ENCODE measurements at regions not wholly inside any gene's neighbourhood (a gene's known extent, or its start where the extent isn't known, plus 50 kb on each side); places are given as distances from the start of the nearest gene placed in this dataset.
"Not testable (repeated sequence)": the region's sequence is repeated elsewhere in the genome, so short reads cannot be mapped to it uniquely, and the experiment has no call there.

GRCh38 chr4:170949084-170949483, 859.3 kb upstream of the AADAT start:
- no peak for TF ChIP-seq CTCF (IDR thresholded peaks at IDR 0.05; ENCODE audit: borderline replicate concordance, insufficient read depth, low read depth, low read length)
- no peak overlapping the region for H3K4me3 ChIP-seq (ENCODE audit: low read depth, low read length)

GRCh38 chr4:170940043-170940724, 850.4 kb upstream of the AADAT start:
- no peak for TF ChIP-seq CTCF (IDR thresholded peaks at IDR 0.05; ENCODE audit: borderline replicate concordance, insufficient read depth, low read depth, low read length)

GRCh38 chr4:170938588-170938987, 848.8 kb upstream of the AADAT start:
- no peak overlapping the region for H3K4me3 ChIP-seq (ENCODE audit: low read depth, low read length)

More at GRCh38 chr4:170940043-170940724, 850.4 kb upstream of the AADAT start:
- no peak overlapping the region for H3K4me3 ChIP-seq (ENCODE audit: low read depth, low read length)

DNA sequence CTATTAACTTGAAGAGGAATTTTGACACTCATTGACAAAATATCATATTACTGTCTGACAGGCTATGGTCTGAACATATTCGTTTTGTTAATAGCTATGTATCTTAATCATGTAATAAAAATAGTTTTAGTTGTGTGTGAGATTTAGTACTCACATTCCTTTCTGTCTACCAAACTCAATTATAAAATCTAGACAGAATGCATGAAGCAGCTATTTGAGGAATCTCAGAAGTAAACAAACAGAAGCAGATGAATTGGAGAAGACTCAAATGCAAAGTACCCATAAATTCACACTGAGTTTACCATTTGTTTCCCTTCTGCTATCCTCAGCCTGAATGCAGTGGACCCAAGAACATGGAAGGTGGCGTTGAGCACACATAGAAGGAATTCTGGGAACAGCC, 841.6 kb upstream of the AADAT start:
- TF ChIP-seq CTCF (IDR thresholded peaks at IDR 0.05; ENCODE audit: borderline replicate concordance, insufficient read depth, low read depth, low read length): no peak
- no peak overlapping the region for H3K4me3 ChIP-seq (ENCODE audit: low read depth, low read length)

More at GRCh38 chr4:170938588-170938987, 848.8 kb upstream of the AADAT start:
- no peak for TF ChIP-seq CTCF (IDR thresholded peaks at IDR 0.05; ENCODE audit: borderline replicate concordance, insufficient read depth, low read depth, low read length)

GRCh38 chr4:170888660-170889059, 798.9 kb upstream of the AADAT start:
- H3K4me3 ChIP-seq (ENCODE audit: low read depth, low read length): no peak overlapping the region
- no peak for TF ChIP-seq CTCF (IDR thresholded peaks at IDR 0.05; ENCODE audit: borderline replicate concordance, insufficient read depth, low read depth, low read length)

GRCh38 chr4:170887396-170887795, 797.6 kb upstream of the AADAT start:
- TF ChIP-seq CTCF (IDR thresholded peaks at IDR 0.05; ENCODE audit: borderline replicate concordance, insufficient read depth, low read depth, low read length): no peak
- H3K4me3 ChIP-seq (ENCODE audit: low read depth, low read length): no peak overlapping the region

- no peak overlapping the region for H3K4me3 ChIP-seq (ENCODE audit: low read depth, low read length)
- TF ChIP-seq CTCF (IDR thresholded peaks at IDR 0.05; ENCODE audit: borderline replicate concordance, insufficient read depth, low read depth, low read length): no peak
Observed at GRCh38 chr4:170884969-170885570, 795.3 kb upstream of the AADAT start.

DNA sequence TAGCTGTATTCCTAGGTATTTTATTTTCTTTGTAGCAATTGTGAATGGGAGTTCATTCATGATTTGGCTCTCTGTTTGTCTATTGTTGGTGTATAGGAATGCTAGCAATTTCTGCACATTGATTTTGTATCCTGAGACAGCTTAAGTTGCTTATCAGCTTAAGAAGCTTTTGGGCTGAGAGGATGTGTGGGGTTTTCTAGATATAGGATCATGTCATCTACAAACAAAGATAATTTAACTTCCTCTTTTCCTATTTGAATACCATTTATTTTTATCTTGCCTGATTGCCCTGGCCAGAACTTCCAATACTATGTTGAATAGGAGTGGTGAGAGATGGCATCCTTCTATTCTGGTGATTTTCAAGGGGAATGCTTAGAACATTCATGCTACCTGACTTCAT, 791.9 kb upstream of the AADAT start:
- not testable (repeated sequence) for H3K4me3 ChIP-seq (ENCODE audit: low read depth, low read length)
